Mesenchymal stem cell (in vitro differentiated cells and primary cell): ENCODE measurements at regions not wholly inside any gene's neighbourhood (a gene's known extent, or its start where the extent isn't known, plus 50 kb on each side); places are given as distances from the start of the nearest gene placed in this dataset.

ENCODE experiments used
- DNase-seq: peaks from one replicate; pipeline ENCODE4 v3.0.0-alpha.2; 2013
- H2AFZ ChIP-seq: one replicate; pipeline ENCODE4 v1.6.1; 2013; ENCODE audit warnings: low read depth, mild to moderate bottlenecking, control low read depth, inconsistent platforms, low read length, moderate library complexity
- H2AK5ac ChIP-seq: 2 replicates; pipeline ENCODE4 v1.6.1; 2013; ENCODE audit warnings: low read length, moderate library complexity, mild to moderate bottlenecking, inconsistent platforms; ENCODE audit not compliant: severe bottlenecking
- H2BK120ac ChIP-seq: one replicate; pipeline ENCODE4 v1.6.1; 2013; ENCODE audit warnings: low read depth, mild to moderate bottlenecking, inconsistent platforms, low read length, moderate library complexity
- H2BK12ac ChIP-seq, 2 experiments: one replicate each; pipeline ENCODE4 v1.6.1; 2013; ENCODE audit warnings: inconsistent platforms in 2 of 2, low read length in 2 of 2, mild to moderate bottlenecking in 2 of 2, moderate library complexity in 2 of 2, control low read depth in 1 of 2
- H2BK15ac ChIP-seq: one replicate; pipeline ENCODE4 v1.6.1; 2013; ENCODE audit warnings: mild to moderate bottlenecking, low read depth, inconsistent platforms; ENCODE audit not compliant: poor library complexity, severe bottlenecking
- H2BK5ac ChIP-seq: 2 replicates; pipeline ENCODE4 v1.6.1; 2013; ENCODE audit warnings: low read depth, mild to moderate bottlenecking, low read length, control low read depth, inconsistent platforms; ENCODE audit not compliant: poor library complexity, severe bottlenecking
- H3K14ac ChIP-seq, 2 experiments: one replicate each; pipeline ENCODE4 v1.6.1; 2013; ENCODE audit warnings: inconsistent platforms in 2 of 2, low read length in 2 of 2, control low read depth in 1 of 2, mild to moderate bottlenecking in 1 of 2, moderate library complexity in 1 of 2
- H3K18ac ChIP-seq, 2 experiments: one replicate each; pipeline ENCODE4 v1.6.1; 2013; ENCODE audit warnings: inconsistent platforms in 2 of 2, low read length in 2 of 2, control low read depth in 1 of 2, low read depth in 1 of 2, mild to moderate bottlenecking in 1 of 2
- H3K23ac ChIP-seq, 2 experiments: one replicate each; pipeline ENCODE4 v1.6.1; 2013; ENCODE audit warnings: inconsistent platforms in 2 of 2, low read length in 2 of 2, mild to moderate bottlenecking in 2 of 2, moderate library complexity in 2 of 2, control low read depth in 1 of 2
- H3K27ac ChIP-seq: 2 replicates; pipeline ENCODE4 v1.5.1; 2013; ENCODE audit warnings: mild to moderate bottlenecking, moderate library complexity, low read length, control low read depth, inconsistent platforms; ENCODE audit not compliant: poor library complexity, severe bottlenecking
- H3K27me3 ChIP-seq, 2 experiments: 2 replicates each; pipeline versions ENCODE4 v1.6.1 to v1.7.0; 2013; ENCODE audit warnings: low read length in 2 of 2, mild to moderate bottlenecking in 2 of 2, moderate library complexity in 2 of 2, control low read depth in 1 of 2, inconsistent platforms in 1 of 2; ENCODE audit not compliant: control insufficient read depth in 1 of 2, insufficient read depth in 1 of 2
- H3K36me3 ChIP-seq, 2 experiments: 2 replicates each; pipeline versions ENCODE4 v1.6.1 to v1.7.0; 2013; ENCODE audit warnings: low read length in 2 of 2, control low read depth in 1 of 2, inconsistent platforms in 1 of 2, low read depth in 1 of 2, mild to moderate bottlenecking in 1 of 2; ENCODE audit not compliant: insufficient read depth in 2 of 2, control insufficient read depth in 1 of 2
- H3K4ac ChIP-seq, 2 experiments: one replicate each; pipeline ENCODE4 v1.6.1; 2013; ENCODE audit warnings: inconsistent platforms in 2 of 2, low read length in 2 of 2, mild to moderate bottlenecking in 2 of 2, moderate library complexity in 2 of 2, control low read depth in 1 of 2, low read depth in 1 of 2
- H3K4me1 ChIP-seq: 2 replicates; pipeline ENCODE4 v1.6.1; 2013; ENCODE audit warnings: low read depth, low read length, control low read depth; ENCODE audit not compliant: control insufficient read depth, insufficient read depth
- H3K4me2 ChIP-seq: 2 replicates; pipeline ENCODE4 v1.6.1; 2013; ENCODE audit warnings: low read length, mild to moderate bottlenecking, inconsistent platforms; ENCODE audit not compliant: poor library complexity, severe bottlenecking
- H3K4me3 ChIP-seq, 2 experiments: 2 replicates each; pipeline versions ENCODE4 v1.5.1 to v1.7.0; 2013; ENCODE audit warnings: low read length in 2 of 2, mild to moderate bottlenecking in 2 of 2, control low read depth in 1 of 2, low read depth in 1 of 2; ENCODE audit not compliant: insufficient read depth in 1 of 2
- H3K79me1 ChIP-seq: replicated peaks from 2 replicates; pipeline ENCODE4 v1.6.1; 2013; ENCODE audit warnings: mild to moderate bottlenecking, control low read depth, low read length, inconsistent platforms; ENCODE audit not compliant: poor library complexity, severe bottlenecking
- H3K9ac ChIP-seq: 2 replicates; pipeline ENCODE4 v1.7.0; 2013; ENCODE audit warnings: mild to moderate bottlenecking, low read length, moderate library complexity
- H3K9me3 ChIP-seq: 2 replicates; pipeline ENCODE4 v1.7.0; 2013; ENCODE audit warnings: mild to moderate bottlenecking, low read length; ENCODE audit not compliant: control insufficient read depth
- H4K8ac ChIP-seq: one replicate; pipeline ENCODE4 v1.6.1; 2013; ENCODE audit warnings: inconsistent platforms, mild to moderate bottlenecking, low read length, moderate library complexity
- H4K91ac ChIP-seq: one replicate; pipeline ENCODE4 v1.6.1; 2013; ENCODE audit warnings: mild to moderate bottlenecking, low read length, inconsistent platforms
- WGBS: methylation state at CpG from one replicate; pipeline ENCODE4 v1.1.7; 2013; ENCODE audit warnings: mixed read lengths; 5-methylcytosine and 5-hydroxymethylcytosine counted together

DNA sequence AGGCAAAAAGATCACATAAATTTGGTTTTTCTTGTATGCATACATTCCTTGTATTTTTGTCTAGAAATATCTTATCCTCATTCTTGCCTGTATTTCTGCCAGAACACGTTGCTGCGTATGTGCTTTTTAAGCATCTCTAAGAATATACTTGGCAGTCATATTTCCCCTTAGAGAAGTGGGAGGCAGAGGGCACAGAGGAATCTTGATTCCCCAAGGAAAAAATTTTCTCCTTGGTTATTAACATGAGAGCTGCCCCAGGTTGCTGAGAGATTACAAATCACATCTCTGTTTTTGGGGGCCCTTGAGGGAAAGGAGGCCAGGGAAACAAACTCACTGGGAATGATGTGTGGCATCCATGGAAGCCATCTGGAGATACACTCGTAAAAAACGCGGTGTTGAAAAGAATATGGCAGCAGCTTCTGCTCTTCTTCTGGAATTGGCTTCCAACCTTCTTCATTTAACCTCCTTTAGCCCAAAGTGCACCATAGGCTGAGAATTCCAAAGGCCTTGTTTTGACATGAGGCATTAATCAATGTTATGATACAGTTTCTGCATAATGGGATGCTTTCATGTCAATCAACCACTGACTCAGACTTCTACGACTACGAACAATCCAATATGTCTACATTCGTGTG is 684.3 kb upstream of the SORCS1 start:
- Histone ChIP-seq H2BK15ac (no peak overlapping the region), H3K4me1 (no peaks in the 10 kb centered on the region), H4K8ac (no peak overlapping the region), H3K9me3 (no peaks in the 10 kb centered on the region), H3K4ac (no peak overlapping the region), H3K79me1 (no peaks in the 10 kb centered on the region), H4K91ac (no peak overlapping the region), H3K36me3 (no peaks in the 10 kb centered on the region), H3K23ac (no peak overlapping the region), H3K4me3 (no peak overlapping the region), H3K27ac (no peak overlapping the region), H2BK12ac (no peak overlapping the region), H2AFZ (no peak overlapping the region), H2BK120ac (no peak overlapping the region), H3K18ac (no peak overlapping the region), H3K14ac (no peak overlapping the region), H3K4me2 (no peak overlapping the region), H2AK5ac (no peak overlapping the region), H3K27me3 (no peaks in the 10 kb centered on the region), H2BK5ac (no peak overlapping the region), H3K9ac (no peak overlapping the region)
- DNase-seq = no peak
- 100% methylated on average over 3 of the region's 8 CpGs for WGBS

DNA sequence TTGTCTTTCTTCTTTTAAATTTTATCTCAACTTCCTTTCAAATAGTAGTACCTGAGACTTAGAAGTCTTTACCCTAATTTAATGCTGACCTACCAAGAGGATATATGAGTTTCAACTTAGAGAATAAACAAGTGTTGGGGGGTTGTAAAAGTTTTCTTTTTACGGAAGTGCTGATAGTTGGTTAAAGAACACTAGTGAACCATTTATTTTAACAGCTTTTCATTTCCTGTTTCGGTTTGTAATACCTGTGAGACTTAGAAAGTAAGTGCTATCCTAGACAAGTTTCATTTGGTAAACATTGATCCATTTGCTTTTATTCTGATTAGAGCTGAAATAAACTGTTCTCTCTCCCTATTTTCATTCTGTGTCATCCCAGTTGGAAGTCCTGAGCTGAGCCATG is 683.1 kb upstream of the SORCS1 start:
- no peak overlapping the region for H3K23ac ChIP-seq
- H3K4me3 ChIP-seq = no peak overlapping the region
- no peak overlapping the region for H3K27ac ChIP-seq
- H2BK120ac ChIP-seq = no peak overlapping the region
- H3K79me1 ChIP-seq = no peaks in the 10 kb centered on the region
- H2BK12ac ChIP-seq = no peak overlapping the region
- H3K18ac ChIP-seq = no peak overlapping the region
- H3K4me2 ChIP-seq = no peak overlapping the region
- WGBS = 60% methylated on average over 1 of the region's 2 CpGs
- no peak for DNase-seq
- H3K4me1 ChIP-seq = no peaks in the 10 kb centered on the region
- no peaks in the 10 kb centered on the region for H3K9me3 ChIP-seq
- H3K36me3 ChIP-seq = no peaks in the 10 kb centered on the region
- no peak overlapping the region for H4K8ac ChIP-seq
- no peak overlapping the region for H4K91ac ChIP-seq
- no peaks in the 10 kb centered on the region for H3K27me3 ChIP-seq
- H3K4ac ChIP-seq = no peak overlapping the region
- no peak overlapping the region for H2BK5ac ChIP-seq
- H3K9ac ChIP-seq = no peak overlapping the region
- H2AK5ac ChIP-seq = no peak overlapping the region
- H2AFZ ChIP-seq = no peak overlapping the region
- H2BK15ac ChIP-seq = no peak overlapping the region
- no peak overlapping the region for H3K14ac ChIP-seq

DNA sequence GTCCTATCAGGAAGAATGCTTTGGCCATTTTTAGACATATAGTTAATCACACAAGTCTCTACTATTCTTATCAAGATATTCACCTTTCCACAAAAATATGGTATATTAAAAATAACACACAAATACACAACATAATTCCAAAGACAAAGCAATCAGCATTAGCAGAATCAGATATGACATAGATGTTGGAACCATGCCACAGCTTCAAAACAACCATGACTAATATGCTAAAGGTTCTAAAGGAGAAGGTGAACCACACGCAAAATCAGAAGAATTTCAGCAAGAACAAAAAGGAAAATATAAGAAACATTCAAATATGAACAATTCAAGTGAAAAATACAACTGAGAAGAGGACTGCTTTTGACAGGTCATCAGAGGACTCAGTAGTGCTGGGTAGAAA is 670.2 kb upstream of the SORCS1 start:
- Histone ChIP-seq H3K18ac (no peak overlapping the region), H3K4me2 (no peak overlapping the region), H3K4me1 (no peaks in the 10 kb centered on the region), H2BK15ac (no peak overlapping the region), H3K9me3 (no peaks in the 10 kb centered on the region), H2BK120ac (no peak overlapping the region), H2AK5ac (no peak overlapping the region), H3K27ac (no peak overlapping the region), H3K23ac (no peak overlapping the region), H4K91ac (no peak overlapping the region), H3K27me3 (no peaks in the 10 kb centered on the region), H2AFZ (no peak overlapping the region), H2BK12ac (no peak overlapping the region), H3K36me3 (no peaks in the 10 kb centered on the region), H3K14ac (no peak overlapping the region), H3K79me1 (no peaks in the 10 kb centered on the region), H3K4ac (no peak overlapping the region), H4K8ac (no peak overlapping the region), H3K4me3 (no peak overlapping the region), H3K9ac (no peak overlapping the region), H2BK5ac (no peak overlapping the region)
- no peak for DNase-seq
- WGBS = no CpG with 5 or more reads among the region's 1 CpG

DNA sequence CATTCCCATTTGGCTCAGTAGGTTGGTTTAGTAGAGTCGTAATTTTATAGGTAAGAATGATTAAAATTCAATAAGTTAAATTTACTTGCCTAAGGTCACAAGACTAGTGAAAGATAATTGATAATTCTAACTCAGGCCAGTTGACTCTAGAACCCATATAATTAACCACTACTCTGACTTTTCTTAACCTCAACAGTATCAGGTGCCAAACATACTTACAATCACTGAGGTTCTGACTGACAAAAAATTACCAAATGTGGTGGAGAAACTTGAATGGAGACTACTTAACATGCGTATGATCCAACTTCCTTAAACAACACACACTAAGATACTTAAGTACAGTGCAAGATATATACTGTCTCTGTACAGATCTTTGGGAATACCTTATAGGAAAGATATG is 667.3 kb upstream of the SORCS1 start:
- Histone ChIP-seq H3K9ac (no peak overlapping the region), H4K91ac (no peak overlapping the region), H3K4me1 (no peaks in the 10 kb centered on the region), H3K9me3 (no peaks in the 10 kb centered on the region), H3K4me2 (no peak overlapping the region), H3K4ac (no peak overlapping the region), H3K18ac (no peak overlapping the region), H3K4me3 (no peak overlapping the region), H2BK5ac (no peak overlapping the region), H4K8ac (no peak overlapping the region), H2AFZ (no peak overlapping the region), H3K14ac (no peak overlapping the region), H2BK120ac (no peak overlapping the region), H3K36me3 (no peaks in the 10 kb centered on the region), H2BK12ac (no peak overlapping the region), H2BK15ac (no peak overlapping the region), H3K27me3 (no peaks in the 10 kb centered on the region), H3K23ac (no peak overlapping the region), H2AK5ac (no peak overlapping the region), H3K79me1 (no peaks in the 10 kb centered on the region), H3K27ac (no peak overlapping the region)
- no peak for DNase-seq
- no CpG with 5 or more reads among the region's 2 CpGs for WGBS
